ENCODE measurements at regions not wholly inside any gene's neighbourhood (a gene's known extent, or its start where the extent isn't known, plus 50 kb on each side); places are given as distances from the start of the nearest gene placed in this dataset.
"Not testable (repeated sequence)": the region's sequence is repeated elsewhere in the genome, so short reads cannot be mapped to it uniquely, and the experiment has no call there.

- peak; percentile 86 for DNase-seq (ENCODE audit: low spot score)
- FAIRE-seq: peak; percentile 79
Measured at GRCh38 chr12:59055204-59055860, 135.0 kb upstream of the LRIG3 start.

GRCh38 chr12:59053266-59053899 lies 133.1 kb upstream of the LRIG3 start:
- FAIRE-seq; DNase-seq (ENCODE audit: low spot score): not testable (repeated sequence)

GRCh38 chr12:59046763-59047534 lies 126.6 kb upstream of the LRIG3 start:
- DNase-seq (ENCODE audit: low spot score) (no peak), FAIRE-seq (no peak)

- FAIRE-seq: no peak
- DNase-seq (ENCODE audit: low spot score): no peak
Measured at GRCh38 chr12:59044791-59045190, 124.5 kb upstream of the LRIG3 start.

- DNase-seq (ENCODE audit: low spot score) (peak; percentile 65), FAIRE-seq (peak; percentile 88)
Measured at GRCh38 chr12:59041241-59042121, 121.2 kb upstream of the LRIG3 start.

- FAIRE-seq: no peak
- DNase-seq (ENCODE audit: low spot score): peak; percentile 25
Measured at GRCh38 chr12:59040656-59041055, 120.4 kb upstream of the LRIG3 start.

- no peak for DNase-seq (ENCODE audit: low spot score)
- no peak for FAIRE-seq
Measured at GRCh38 chr12:59040043-59040442, 119.7 kb upstream of the LRIG3 start.

- DNase-seq (ENCODE audit: low spot score): no peak
- FAIRE-seq: peak; percentile 26
Measured at GRCh38 chr12:59039005-59039404, 118.7 kb upstream of the LRIG3 start.

GRCh38 chr12:59036973-59037762 lies 116.9 kb upstream of the LRIG3 start:
- DNase-seq (ENCODE audit: low spot score) (peak; percentile 60), FAIRE-seq (peak; percentile 79)

GRCh38 chr12:59036347-59036746 lies 116.0 kb upstream of the LRIG3 start:
- no peak for DNase-seq (ENCODE audit: low spot score)
- FAIRE-seq: no peak

GRCh38 chr12:59031313-59031712 lies 111.0 kb upstream of the LRIG3 start:
- DNase-seq (ENCODE audit: low spot score) (no peak), FAIRE-seq (no peak)

GRCh38 chr12:59030415-59030814 lies 110.1 kb upstream of the LRIG3 start:
- no peak for FAIRE-seq
- no peak for DNase-seq (ENCODE audit: low spot score)

- FAIRE-seq: no peak
- no peak for DNase-seq (ENCODE audit: low spot score)
Measured at GRCh38 chr12:59027199-59027598, 106.9 kb upstream of the LRIG3 start.

- no peak for FAIRE-seq
- no peak for DNase-seq (ENCODE audit: low spot score)
Measured at GRCh38 chr12:59023861-59024424, 103.6 kb upstream of the LRIG3 start.

- FAIRE-seq: no peak
- DNase-seq (ENCODE audit: low spot score): no peak
Measured at GRCh38 chr12:59020073-59020946, 100.0 kb upstream of the LRIG3 start.

GRCh38 chr12:59014885-59015284 lies 94.6 kb upstream of the LRIG3 start:
- FAIRE-seq: no peak
- no peak for DNase-seq (ENCODE audit: low spot score)

- DNase-seq (ENCODE audit: low spot score) (no peak), FAIRE-seq (no peak)
Measured at GRCh38 chr12:59010941-59011340, 90.6 kb upstream of the LRIG3 start.

GRCh38 chr12:59010118-59010517 lies 89.8 kb upstream of the LRIG3 start:
- FAIRE-seq (no peak), DNase-seq (ENCODE audit: low spot score) (no peak)

- DNase-seq (ENCODE audit: low spot score): no peak
- no peak for FAIRE-seq
Measured at GRCh38 chr12:59007620-59008019, 87.3 kb upstream of the LRIG3 start.

Measured in RCC 7860 (cell line).